Muscle of leg (tissue), 3 donors: ENCODE measurements at regions not wholly inside any gene's neighbourhood (a gene's known extent, or its start where the extent isn't known, plus 50 kb on each side); places are given as distances from the start of the nearest gene placed in this dataset.
"Not testable (repeated sequence)": the region's sequence is repeated elsewhere in the genome, so short reads cannot be mapped to it uniquely, and the experiment has no call there.

Experiments
- DNase-seq: peaks from one replicate; pipeline ENCODE4 v3.0.0; 2013
- H3K27ac ChIP-seq: one replicate; pipeline ENCODE4 v1.5.1; 2013; ENCODE audit warnings: mild to moderate bottlenecking, low read length, control low read depth
- H3K27me3 ChIP-seq: one replicate; pipeline ENCODE4 v1.6.1; 2013; ENCODE audit warnings: low read length; ENCODE audit not compliant: control insufficient read depth, insufficient read depth
- H3K36me3 ChIP-seq: one replicate; pipeline ENCODE4 v1.6.1; 2013; ENCODE audit warnings: low read length; ENCODE audit not compliant: control insufficient read depth, insufficient read depth
- H3K4me1 ChIP-seq: one replicate; pipeline ENCODE4 v1.6.1; 2013; ENCODE audit warnings: low read length; ENCODE audit not compliant: control insufficient read depth, insufficient read depth
- H3K4me3 ChIP-seq: one replicate; pipeline ENCODE4 v1.5.1; 2013; ENCODE audit warnings: low read length, control low read depth
- H3K9me3 ChIP-seq: replicated peaks from 2 replicates; pipeline ENCODE4 v1.6.1; 2013; ENCODE audit warnings: low read depth, low read length; ENCODE audit not compliant: control insufficient read depth
- WGBS: methylation state at CpG from one replicate; pipeline ENCODE4 v1.1.5; 2013; ENCODE audit warnings: missing lambda C conversion rate; ENCODE audit not compliant: insufficient coverage; 5-methylcytosine and 5-hydroxymethylcytosine counted together

GRCh38 chr6:131424475-131424874 lies 148.6 kb upstream of the ARG1 start:
- no CpG with 5 or more reads among the region's 4 CpGs for WGBS
- no peak overlapping the region for H3K4me3 ChIP-seq
- H3K9me3 ChIP-seq: no peaks in the 10 kb centered on the region
- H3K4me1 ChIP-seq: no peaks in the 10 kb centered on the region
- H3K27ac ChIP-seq: no peak overlapping the region
- no peaks in the 10 kb centered on the region for H3K36me3 ChIP-seq
- H3K27me3 ChIP-seq: no peaks in the 10 kb centered on the region
- no peak for DNase-seq

GRCh38 chr6:131427434-131428058 lies 145.5 kb upstream of the ARG1 start:
- Histone ChIP-seq H3K27me3 (no peaks in the 10 kb centered on the region), H3K4me3 (no peak overlapping the region), H3K27ac (no peak overlapping the region), H3K4me1 (no peaks in the 10 kb centered on the region), H3K36me3 (no peaks in the 10 kb centered on the region), H3K9me3 (no peaks in the 10 kb centered on the region)
- DNase-seq: peak; percentile 11
- 57% methylated on average over 1 of the region's 5 CpGs for WGBS

- no peaks in the 10 kb centered on the region for H3K9me3 ChIP-seq
- no peak overlapping the region for H3K4me3 ChIP-seq
- H3K36me3 ChIP-seq: no peaks in the 10 kb centered on the region
- no peak for DNase-seq
- H3K4me1 ChIP-seq: no peaks in the 10 kb centered on the region
- no peak overlapping the region for H3K27ac ChIP-seq
- WGBS: 72% methylated on average over 4 of the region's 4 CpGs
- no peaks in the 10 kb centered on the region for H3K27me3 ChIP-seq
Measured at GRCh38 chr6:131430531-131430930, 142.5 kb upstream of the ARG1 start.

GRCh38 chr6:131431718-131432117 lies 141.3 kb upstream of the ARG1 start:
- 90% methylated on average over 2 of the region's 2 CpGs for WGBS
- no peak for DNase-seq
- Histone ChIP-seq H3K4me3 (no peak overlapping the region), H3K27me3 (no peaks in the 10 kb centered on the region), H3K4me1 (no peaks in the 10 kb centered on the region), H3K9me3 (no peaks in the 10 kb centered on the region), H3K27ac (no peak overlapping the region), H3K36me3 (no peaks in the 10 kb centered on the region)

- H3K9me3 ChIP-seq: no peaks in the 10 kb centered on the region
- no peak overlapping the region for H3K4me3 ChIP-seq
- H3K27ac ChIP-seq: no peak overlapping the region
- no peaks in the 10 kb centered on the region for H3K36me3 ChIP-seq
- H3K4me1 ChIP-seq: no peaks in the 10 kb centered on the region
- WGBS: no CpG with 5 or more reads among the region's 1 CpG
- no peak for DNase-seq
- no peaks in the 10 kb centered on the region for H3K27me3 ChIP-seq
Measured at GRCh38 chr6:131433927-131434326, 139.1 kb upstream of the ARG1 start.

- no peak overlapping the region for H3K27ac ChIP-seq
- WGBS: no CpG with 5 or more reads among the region's 1 CpG
- no peak overlapping the region for H3K4me3 ChIP-seq
- H3K9me3 ChIP-seq: no peaks in the 10 kb centered on the region
- H3K36me3 ChIP-seq: no peaks in the 10 kb centered on the region
- H3K27me3 ChIP-seq: no peaks in the 10 kb centered on the region
- no peak for DNase-seq
- no peaks in the 10 kb centered on the region for H3K4me1 ChIP-seq
Measured at GRCh38 chr6:131436358-131436757, 136.7 kb upstream of the ARG1 start.

- Histone ChIP-seq H3K4me3 (no peak overlapping the region), H3K9me3 (no peaks in the 10 kb centered on the region), H3K4me1 (no peaks in the 10 kb centered on the region), H3K27me3 (no peaks in the 10 kb centered on the region), H3K36me3 (no peaks in the 10 kb centered on the region), H3K27ac (no peak overlapping the region)
- WGBS: 90% methylated on average over 3 of the region's 3 CpGs
- DNase-seq: no peak
Measured at GRCh38 chr6:131443014-131443413, 130.0 kb upstream of the ARG1 start.

GRCh38 chr6:131443514-131443913 lies 129.5 kb upstream of the ARG1 start:
- Histone ChIP-seq H3K27ac (no peak overlapping the region), H3K4me1 (no peaks in the 10 kb centered on the region), H3K27me3 (no peaks in the 10 kb centered on the region), H3K36me3 (no peaks in the 10 kb centered on the region), H3K9me3 (no peaks in the 10 kb centered on the region), H3K4me3 (no peak overlapping the region)
- WGBS: 79% methylated on average over 2 of the region's 3 CpGs
- DNase-seq: no peak

GRCh38 chr6:131445356-131445755 lies 127.7 kb upstream of the ARG1 start:
- not testable (repeated sequence) for DNase-seq

GRCh38 chr6:131450861-131451260 lies 122.2 kb upstream of the ARG1 start:
- Histone ChIP-seq H3K36me3 (no peaks in the 10 kb centered on the region), H3K4me1 (no peaks in the 10 kb centered on the region), H3K27me3 (no peaks in the 10 kb centered on the region), H3K9me3 (no peaks in the 10 kb centered on the region), H3K27ac (no peak overlapping the region), H3K4me3 (no peak overlapping the region)
- WGBS: 60% methylated on average over 1 of the region's 4 CpGs
- DNase-seq: peak; percentile 47

More at GRCh38 chr6:131445356-131445755, 127.7 kb upstream of the ARG1 start:
- not testable (repeated sequence) for H3K27ac ChIP-seq, H3K27me3 ChIP-seq, H3K4me3 ChIP-seq, H3K4me1 ChIP-seq, H3K9me3 ChIP-seq, H3K36me3 ChIP-seq
